Endothelial cell of umbilical vein (primary cell): ENCODE measurements at regions not wholly inside any gene's neighbourhood (a gene's known extent, or its start where the extent isn't known, plus 50 kb on each side); places are given as distances from the start of the nearest gene placed in this dataset.

Experiments
- BruUV-seq: library from RNA; stranded (reverse); fragments of 400-500 nt; replicated peaks from 2 replicates; lab custom pipeline; 2021; lab: Mats Ljungman, UMichigan
- CTCF ChIA-PET: fragments of 300-600, 350-600 bp; sonication (Branson Sonifier 250); formaldehyde crosslinking; loops from one replicate; lab custom pipeline; 2021; ENCODE audit warnings: antibody characterized with exemption, inconsistent platforms; lab: Charles Lee
- POLR2A ChIA-PET: fragments of 300-600, 350-600 bp; sonication (Branson Sonifier 250); formaldehyde crosslinking; loops from one replicate; lab custom pipeline; 2021; ENCODE audit warnings: antibody characterized with exemption, inconsistent platforms; lab: Charles Lee
- DNase-seq: peaks from one replicate; pipeline ENCODE4 v3.0.0-alpha.2; 2011; ENCODE audit warnings: low read depth, low spot score
- FAIRE-seq: peaks from 2 replicates; lab custom pipeline; 2011; peaks lifted over from hg19 to GRCh38; lab: Jason Lieb, UNC
- H2AFZ ChIP-seq: 2 replicates; pipeline ENCODE4 v1.6.0; 2012; ENCODE audit warnings: low read depth, low read length, control low read depth, inconsistent platforms
- H3K27ac ChIP-seq: 2 replicates; pipeline ENCODE4 v1.5.1; 2011; ENCODE audit warnings: low read depth, mild to moderate bottlenecking, control low read depth, low read length, moderate library complexity; ENCODE audit not compliant: insufficient read depth
- H3K27me3 ChIP-seq, 2 experiments: 2 replicates each; pipeline versions ENCODE4 v1.6.0 to v1.6.1; 2011; ENCODE audit warnings: low read length in 2 of 2, mixed read lengths in 1 of 2; ENCODE audit not compliant: control insufficient read depth in 2 of 2, insufficient read depth in 2 of 2
- H3K36me3 ChIP-seq, 2 experiments: 2 replicates in 1 of 2; 3 replicates in 1 of 2; pipeline ENCODE4 v1.5.1; 2011; ENCODE audit warnings: low read length in 2 of 2, mild to moderate bottlenecking in 1 of 2, moderate library complexity in 1 of 2; ENCODE audit not compliant: control insufficient read depth in 2 of 2, insufficient read depth in 2 of 2; ENCODE audit errors: extremely low read depth in 1 of 2
- H3K4me1 ChIP-seq: 3 replicates; pipeline ENCODE4 v1.5.1; 2011; ENCODE audit warnings: mild to moderate bottlenecking, low read length; ENCODE audit not compliant: control insufficient read depth, insufficient read depth; ENCODE audit errors: extremely low read depth
- H3K4me2 ChIP-seq: 2 replicates; pipeline ENCODE4 v1.6.1; 2011; ENCODE audit warnings: low read length, control low read depth, mixed read lengths; ENCODE audit not compliant: insufficient read depth
- H3K4me3 ChIP-seq, 3 experiments: fragments of 200-600 bp in 1 of 3; sonication (generic), shearing (Covaris generic) in 1 of 3; replicated peaks in 1 of 3; 2 replicates each; pipeline ENCODE4 v1.5.1; 2011 to 2016; ENCODE audit warnings: control low read depth in 3 of 3, low read length in 3 of 3, mild to moderate bottlenecking in 2 of 3, inconsistent platforms in 1 of 3, low read depth in 1 of 3, moderate library complexity in 1 of 3; ENCODE audit not compliant: insufficient read depth in 1 of 3
- H3K79me2 ChIP-seq: 2 replicates; pipeline ENCODE4 v1.6.0; 2012; ENCODE audit warnings: low read length, inconsistent platforms; ENCODE audit not compliant: control insufficient read depth, insufficient read depth
- H3K9ac ChIP-seq: replicated peaks from 2 replicates; pipeline ENCODE3; 2011; ENCODE audit warnings: low read length, control low read depth; ENCODE audit not compliant: insufficient read depth; ENCODE audit errors: extremely low read depth
- H3K9me1 ChIP-seq: replicated peaks from 3 replicates; pipeline ENCODE4 v1.6.0; 2011; ENCODE audit warnings: mild to moderate bottlenecking, low read length; ENCODE audit not compliant: control insufficient read depth, insufficient read depth; ENCODE audit errors: extremely low read depth
- H3K9me3 ChIP-seq: replicated peaks from 2 replicates; pipeline ENCODE4 v1.5.1; 2012; ENCODE audit warnings: low read length, inconsistent platforms; ENCODE audit not compliant: control insufficient read depth, insufficient read depth
- H4K20me1 ChIP-seq: replicated peaks from 2 replicates; pipeline ENCODE3; 2011; ENCODE audit warnings: mild to moderate bottlenecking, low read length; ENCODE audit not compliant: control insufficient read depth, insufficient read depth; ENCODE audit errors: extremely low read depth
- EZH2 ChIP-seq: IDR thresholded peaks from 2 replicates; pipeline ENCODE4 v1.6.1; 2012; ENCODE audit warnings: borderline replicate concordance, low read depth, mild to moderate bottlenecking, moderate library complexity, low read length, inconsistent platforms; ENCODE audit not compliant: severe bottlenecking
- JUN ChIP-seq: IDR thresholded peaks from 2 replicates; pipeline ENCODE4 v1.6.1; 2011; ENCODE audit warnings: borderline replicate concordance, low read depth; ENCODE audit not compliant: insufficient read length, insufficient read depth
- POLR2A ChIP-seq: IDR thresholded peaks from 2 replicates; pipeline ENCODE4 v1.6.1; 2012; ENCODE audit warnings: low read depth, mild to moderate bottlenecking, control low read depth, low read length
- POLR2AphosphoS5 ChIP-seq: IDR thresholded peaks from 2 replicates; pipeline ENCODE4 v1.6.1; 2012; ENCODE audit warnings: low read depth, mild to moderate bottlenecking, control low read depth, low read length, moderate library complexity; ENCODE audit not compliant: insufficient read depth
- dilution Hi-C: fragments of 300-500 bp; cut with MboI; formaldehyde crosslinking; loops from one replicate; pipeline ENCODE4 v1.15.0; 2019; ENCODE audit warnings: low sequenced_read_pairs; ENCODE audit not compliant: extremely low pct_ligation_motif_present
- intact Hi-C: fragments of 100-400 bp; cut with micrococcal nuclease; formaldehyde crosslinking; loops from one replicate; pipeline ENCODE4 v1.10.0; 2022
- TF ChIP-seq, protein P1 (sequence below): IDR thresholded peaks from 2 replicates; pipeline ENCODE4 v1.6.1; 2011; ENCODE audit not compliant: insufficient read depth, insufficient read length
- TF ChIP-seq, protein P2 (sequence below), 2 donors: IDR thresholded peaks; 1 replicate in 1 of 2; 2 replicates in 1 of 2; pipeline ENCODE4 v1.5.1; 2011; ENCODE audit warnings: low read length in 2 of 2, mild to moderate bottlenecking in 2 of 2, moderate library complexity in 2 of 2, control low read depth in 1 of 2, inconsistent platforms in 1 of 2, low read depth in 1 of 2; ENCODE audit not compliant: insufficient read depth in 1 of 2; ENCODE audit errors: extremely low read depth in 1 of 2

GRCh38 chr12:93079271-93079670 is 150.2 kb upstream of the EEA1 start:
- dilution Hi-C loops, result no loop called here
- ChIA-PET POLR2A (no interaction called here), CTCF (interaction anchor here (1.2 kb wide), 1 partner anchor 19 kb away, joined by 3 read pairs; no protein-coding TSS in a partner anchor)
- no TSS peak for BruUV-seq
- H3K9me3 ChIP-seq, result no peaks in the 10 kb centered on the region
- H3K4me3 ChIP-seq, result no peak overlapping the region
- FAIRE-seq, result no peak
- H3K4me2 ChIP-seq, result no peak overlapping the region
- no peak for DNase-seq
- no peak overlapping the region for H3K9ac ChIP-seq
- intact Hi-C loops, result no loop called here
- no peaks in the 10 kb centered on the region for H3K36me3 ChIP-seq
- no peaks in the 10 kb centered on the region for H4K20me1 ChIP-seq
- no peaks in the 10 kb centered on the region for H3K79me2 ChIP-seq
- H3K9me1 ChIP-seq, result no peaks in the 10 kb centered on the region
- peaks cover 19% of the 10 kb centered on the region for H3K4me1 ChIP-seq
- H3K27ac ChIP-seq, result no peak overlapping the region
- H2AFZ ChIP-seq, result no peak overlapping the region
- TF ChIP-seq, protein P1, sequence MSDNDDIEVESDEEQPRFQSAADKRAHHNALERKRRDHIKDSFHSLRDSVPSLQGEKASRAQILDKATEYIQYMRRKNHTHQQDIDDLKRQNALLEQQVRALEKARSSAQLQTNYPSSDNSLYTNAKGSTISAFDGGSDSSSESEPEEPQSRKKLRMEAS, result no peak
- TF ChIP-seq JUN (no peak), EZH2 (no peak), POLR2AphosphoS5 (no peak), POLR2A (no peak)
- TF ChIP-seq, protein P2, sequence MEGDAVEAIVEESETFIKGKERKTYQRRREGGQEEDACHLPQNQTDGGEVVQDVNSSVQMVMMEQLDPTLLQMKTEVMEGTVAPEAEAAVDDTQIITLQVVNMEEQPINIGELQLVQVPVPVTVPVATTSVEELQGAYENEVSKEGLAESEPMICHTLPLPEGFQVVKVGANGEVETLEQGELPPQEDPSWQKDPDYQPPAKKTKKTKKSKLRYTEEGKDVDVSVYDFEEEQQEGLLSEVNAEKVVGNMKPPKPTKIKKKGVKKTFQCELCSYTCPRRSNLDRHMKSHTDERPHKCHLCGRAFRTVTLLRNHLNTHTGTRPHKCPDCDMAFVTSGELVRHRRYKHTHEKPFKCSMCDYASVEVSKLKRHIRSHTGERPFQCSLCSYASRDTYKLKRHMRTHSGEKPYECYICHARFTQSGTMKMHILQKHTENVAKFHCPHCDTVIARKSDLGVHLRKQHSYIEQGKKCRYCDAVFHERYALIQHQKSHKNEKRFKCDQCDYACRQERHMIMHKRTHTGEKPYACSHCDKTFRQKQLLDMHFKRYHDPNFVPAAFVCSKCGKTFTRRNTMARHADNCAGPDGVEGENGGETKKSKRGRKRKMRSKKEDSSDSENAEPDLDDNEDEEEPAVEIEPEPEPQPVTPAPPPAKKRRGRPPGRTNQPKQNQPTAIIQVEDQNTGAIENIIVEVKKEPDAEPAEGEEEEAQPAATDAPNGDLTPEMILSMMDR (IDR thresholded peaks at IDR 0.05; ENCODE audit: extremely low read depth in 1 of 2, insufficient read depth in 1 of 2, low read depth in 1 of 2, low read length in 2 of 2), result no peak
- no peaks in the 10 kb centered on the region for H3K27me3 ChIP-seq
